Thoracic aorta (tissue), 2 donors: ENCODE measurements at regions not wholly inside any gene's neighbourhood (a gene's known extent, or its start where the extent isn't known, plus 50 kb on each side); places are given as distances from the start of the nearest gene placed in this dataset.

Experiments used
- ATAC-seq: fragments of 150-250 bp; one replicate; pipeline ENCODE4 v1.8.0; 2017; ENCODE audit warnings: low read depth; ENCODE audit not compliant: insufficient number of reproducible peaks, low FRiP score
- DNase-seq: peaks from one replicate; pipeline ENCODE4 v3.0.0-alpha.2; 2020; ENCODE audit warnings: low spot score
- H3K27ac ChIP-seq, 2 donors: fragments of 200-600 bp; sonication (generic); 1 replicate in 1 of 2; 2 replicates in 1 of 2; pipeline ENCODE4 v1.5.1; 2016; ENCODE audit warnings: mild to moderate bottlenecking in 2 of 2, moderate library complexity in 2 of 2
- H3K27me3 ChIP-seq: fragments of 200-600 bp; sonication (generic); replicated peaks from 2 replicates; pipeline ENCODE4 v1.6.0; 2016; ENCODE audit warnings: mild to moderate bottlenecking; ENCODE audit not compliant: insufficient read depth
- H3K36me3 ChIP-seq: fragments of 200-600 bp; sonication (generic); one replicate; pipeline ENCODE4 v1.5.1; 2016
- H3K4me1 ChIP-seq, 2 donors: fragments of 200-600 bp; sonication (generic); 1 replicate in 1 of 2; 2 replicates in 1 of 2; pipeline versions ENCODE4 v1.5.1 to v1.6.0; 2016; ENCODE audit warnings: low read depth in 2 of 2, mild to moderate bottlenecking in 1 of 2; ENCODE audit not compliant: control insufficient read depth in 1 of 2
- H3K4me3 ChIP-seq: fragments of 200-600 bp; sonication (generic); 2 replicates; pipeline ENCODE4 v1.5.1; 2016; ENCODE audit warnings: mild to moderate bottlenecking
- H3K9me3 ChIP-seq: fragments of 200-600 bp; sonication (generic); 2 replicates; pipeline ENCODE4 v1.5.1; 2016
- TF ChIP-seq, protein P1 (sequence below): fragments of 200-600 bp; sonication (generic); IDR thresholded peaks from one replicate; pipeline ENCODE4 v1.5.1; 2019; ENCODE audit warnings: antibody characterized with exemption

DNA sequence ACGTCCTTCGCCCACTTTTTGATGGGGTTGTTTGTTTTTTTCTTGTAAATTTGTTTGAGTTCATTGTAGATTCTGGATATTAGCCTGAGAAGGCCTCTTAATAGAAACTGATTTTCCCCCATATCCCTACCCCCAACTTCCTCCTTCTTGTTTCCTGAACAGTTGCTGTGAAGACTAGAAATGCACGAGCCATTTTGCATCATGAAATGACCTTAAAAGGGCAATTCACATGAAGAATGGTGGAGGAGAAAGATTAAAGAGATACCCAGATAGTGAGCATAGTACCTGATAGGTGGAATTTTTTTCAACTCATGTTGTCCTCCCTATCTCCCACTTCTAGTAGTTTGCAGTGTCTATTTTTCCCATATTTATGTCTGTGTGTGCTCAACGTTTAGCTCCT, 55.2 kb upstream of the KCNH8 start:
- TF ChIP-seq, protein P1, sequence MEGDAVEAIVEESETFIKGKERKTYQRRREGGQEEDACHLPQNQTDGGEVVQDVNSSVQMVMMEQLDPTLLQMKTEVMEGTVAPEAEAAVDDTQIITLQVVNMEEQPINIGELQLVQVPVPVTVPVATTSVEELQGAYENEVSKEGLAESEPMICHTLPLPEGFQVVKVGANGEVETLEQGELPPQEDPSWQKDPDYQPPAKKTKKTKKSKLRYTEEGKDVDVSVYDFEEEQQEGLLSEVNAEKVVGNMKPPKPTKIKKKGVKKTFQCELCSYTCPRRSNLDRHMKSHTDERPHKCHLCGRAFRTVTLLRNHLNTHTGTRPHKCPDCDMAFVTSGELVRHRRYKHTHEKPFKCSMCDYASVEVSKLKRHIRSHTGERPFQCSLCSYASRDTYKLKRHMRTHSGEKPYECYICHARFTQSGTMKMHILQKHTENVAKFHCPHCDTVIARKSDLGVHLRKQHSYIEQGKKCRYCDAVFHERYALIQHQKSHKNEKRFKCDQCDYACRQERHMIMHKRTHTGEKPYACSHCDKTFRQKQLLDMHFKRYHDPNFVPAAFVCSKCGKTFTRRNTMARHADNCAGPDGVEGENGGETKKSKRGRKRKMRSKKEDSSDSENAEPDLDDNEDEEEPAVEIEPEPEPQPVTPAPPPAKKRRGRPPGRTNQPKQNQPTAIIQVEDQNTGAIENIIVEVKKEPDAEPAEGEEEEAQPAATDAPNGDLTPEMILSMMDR = no peak
- Histone ChIP-seq H3K36me3 (no peaks in the 10 kb centered on the region), H3K4me1 (no peaks in the 10 kb centered on the region)

DNA sequence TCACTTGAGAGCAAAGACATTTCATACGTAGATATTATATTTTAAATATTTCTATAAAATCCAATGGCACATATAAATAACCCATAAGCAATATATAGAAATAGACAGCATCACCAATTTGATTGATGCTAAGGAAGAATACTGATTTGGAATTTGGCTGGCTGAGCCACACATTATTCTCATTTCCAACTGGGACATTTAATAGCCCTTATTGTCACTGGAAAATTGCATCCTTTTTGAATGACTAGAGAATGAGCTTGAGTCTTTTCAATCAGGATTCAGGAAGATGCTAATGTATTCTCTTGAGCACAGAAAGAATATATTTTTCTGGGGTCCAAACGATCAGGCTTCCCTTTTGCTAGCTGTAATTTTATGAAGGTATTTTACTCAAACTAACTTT, 70.9 kb upstream of the KCNH8 start:
- no peak overlapping the region for H3K27ac ChIP-seq
- H3K36me3 ChIP-seq = no peaks in the 10 kb centered on the region
- H3K27me3 ChIP-seq = no peaks in the 10 kb centered on the region
- no peak overlapping the region for H3K4me3 ChIP-seq
- H3K9me3 ChIP-seq = no peaks in the 10 kb centered on the region
- ATAC-seq (no peak), DNase-seq (no peak)
- TF ChIP-seq, protein P1 = no peak
- no peaks in the 10 kb centered on the region for H3K4me1 ChIP-seq

More for the DNA sequence above, 55.2 kb upstream of the KCNH8 start:
- Histone ChIP-seq H3K27me3 (no peaks in the 10 kb centered on the region), H3K9me3 (no peaks in the 10 kb centered on the region), H3K4me3 (no peak overlapping the region), H3K27ac (no peak overlapping the region)
- ATAC-seq (no peak), DNase-seq (no peak)

GRCh38 chr3:19075037-19075436, 73.3 kb upstream of the KCNH8 start:
- Histone ChIP-seq H3K36me3 (no peaks in the 10 kb centered on the region), H3K9me3 (no peaks in the 10 kb centered on the region), H3K4me3 (no peak overlapping the region), H3K27ac (no peak overlapping the region), H3K4me1 (no peaks in the 10 kb centered on the region), H3K27me3 (no peaks in the 10 kb centered on the region)
- ATAC-seq (no peak), DNase-seq (no peak)
- TF ChIP-seq, protein P1 = no peak

DNA sequence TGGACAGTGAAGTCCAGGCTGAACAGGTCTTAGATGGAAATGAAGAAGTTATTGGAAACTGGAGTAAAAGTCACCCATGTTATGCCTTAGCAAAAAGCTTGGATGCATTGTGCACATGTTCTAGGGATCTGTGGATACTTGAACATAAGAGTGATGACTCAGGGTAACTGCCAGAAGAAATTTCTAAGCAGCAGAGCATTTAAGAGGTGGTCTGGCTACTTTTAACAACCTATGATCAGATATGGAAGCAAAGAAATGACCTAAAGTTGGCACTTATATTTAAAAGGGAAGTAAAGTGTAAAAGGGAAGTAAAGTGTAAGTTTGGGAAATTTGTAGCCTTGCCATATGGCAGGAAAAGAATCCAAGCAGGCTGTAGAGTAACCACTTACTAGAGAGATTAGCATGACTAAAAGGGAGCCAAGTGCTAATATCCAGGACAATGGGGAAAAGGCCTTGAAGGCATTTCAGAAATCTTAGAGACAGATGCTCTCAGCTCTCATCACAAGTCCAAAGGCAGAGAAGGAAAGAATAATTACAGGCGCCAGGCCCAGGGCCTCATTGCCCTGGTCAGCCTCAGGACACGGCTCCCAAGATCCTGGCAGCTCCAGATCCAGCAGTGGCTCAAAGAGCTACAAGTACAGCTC, 73.9 kb upstream of the KCNH8 start:
- ATAC-seq (no peak), DNase-seq (no peak)
- H3K4me1 ChIP-seq = peaks cover 0 to 4% of the 10 kb centered on the region in 2 donors
- H3K36me3 ChIP-seq = no peaks in the 10 kb centered on the region
- H3K9me3 ChIP-seq = no peaks in the 10 kb centered on the region
- no peak overlapping the region for H3K27ac ChIP-seq
- TF ChIP-seq, protein P1 = no peak
- no peak overlapping the region for H3K4me3 ChIP-seq
- no peaks in the 10 kb centered on the region for H3K27me3 ChIP-seq

GRCh38 chr3:19073341-19074105, 74.8 kb upstream of the KCNH8 start:
- Histone ChIP-seq H3K4me1 (peaks cover 0 to 7% of the 10 kb centered on the region in 2 donors), H3K27me3 (no peaks in the 10 kb centered on the region), H3K9me3 (no peaks in the 10 kb centered on the region), H3K27ac (no peak overlapping the region), H3K36me3 (no peaks in the 10 kb centered on the region), H3K4me3 (no peak overlapping the region)
- ATAC-seq (no peak), DNase-seq (no peak)
- TF ChIP-seq, protein P1 = no peak
